Osteoblast (primary cell): ENCODE measurements at regions not wholly inside any gene's neighbourhood (a gene's known extent, or its start where the extent isn't known, plus 50 kb on each side); places are given as distances from the start of the nearest gene placed in this dataset.

Experiments
- DNase-seq: peaks from one replicate; pipeline ENCODE4 v3.0.0; 2011; ENCODE audit warnings: low spot score, mixed read lengths; ENCODE audit not compliant: insufficient read length; ENCODE audit errors: missing footprints
- H2AFZ ChIP-seq: 2 replicates; pipeline ENCODE4 v1.6.0; 2011; ENCODE audit warnings: mild to moderate bottlenecking, low read length
- H3K27ac ChIP-seq: 2 replicates; pipeline ENCODE4 v1.5.1; 2011; ENCODE audit warnings: mild to moderate bottlenecking, low read depth, low read length, moderate library complexity
- H3K27me3 ChIP-seq: 2 replicates; pipeline ENCODE4 v1.6.0; 2012; ENCODE audit warnings: mild to moderate bottlenecking, control low read depth, inconsistent platforms, low read length, moderate library complexity; ENCODE audit not compliant: insufficient read depth
- H3K36me3 ChIP-seq: 2 replicates; pipeline ENCODE4 v1.5.1; 2011; ENCODE audit warnings: mild to moderate bottlenecking, low read length, control low read depth, moderate library complexity; ENCODE audit not compliant: insufficient read depth
- H3K4me1 ChIP-seq: 2 replicates; pipeline ENCODE4 v1.5.1; 2011; ENCODE audit warnings: mild to moderate bottlenecking, low read length, control low read depth, moderate library complexity; ENCODE audit not compliant: insufficient read depth
- H3K4me2 ChIP-seq: 2 replicates; pipeline ENCODE4 v1.6.0; 2011; ENCODE audit warnings: mild to moderate bottlenecking, low read length; ENCODE audit not compliant: insufficient read depth
- H3K4me3 ChIP-seq: fragments of 200-600 bp; sonication (generic); 3 replicates; pipeline ENCODE4 v1.5.1; 2012; ENCODE audit warnings: mild to moderate bottlenecking, low read length, inconsistent platforms; ENCODE audit not compliant: insufficient read depth
- H3K79me2 ChIP-seq: 2 replicates; pipeline ENCODE4 v1.6.0; 2012; ENCODE audit warnings: mild to moderate bottlenecking, low read length, control low read depth, inconsistent platforms; ENCODE audit not compliant: insufficient read depth
- H3K9me3 ChIP-seq: 2 replicates; pipeline ENCODE4 v1.5.1; 2011; ENCODE audit warnings: low read depth, low read length, control low read depth
- H4K20me1 ChIP-seq: 2 replicates; pipeline ENCODE4 v1.6.0; 2012; ENCODE audit warnings: mild to moderate bottlenecking, low read length, control low read depth; ENCODE audit not compliant: insufficient read depth
- TF ChIP-seq, protein P1 (sequence below): IDR thresholded peaks from 2 replicates; pipeline ENCODE4 v1.5.1; 2011; ENCODE audit warnings: mild to moderate bottlenecking, low read depth, low read length, moderate library complexity; ENCODE audit errors: extremely low read depth

DNA sequence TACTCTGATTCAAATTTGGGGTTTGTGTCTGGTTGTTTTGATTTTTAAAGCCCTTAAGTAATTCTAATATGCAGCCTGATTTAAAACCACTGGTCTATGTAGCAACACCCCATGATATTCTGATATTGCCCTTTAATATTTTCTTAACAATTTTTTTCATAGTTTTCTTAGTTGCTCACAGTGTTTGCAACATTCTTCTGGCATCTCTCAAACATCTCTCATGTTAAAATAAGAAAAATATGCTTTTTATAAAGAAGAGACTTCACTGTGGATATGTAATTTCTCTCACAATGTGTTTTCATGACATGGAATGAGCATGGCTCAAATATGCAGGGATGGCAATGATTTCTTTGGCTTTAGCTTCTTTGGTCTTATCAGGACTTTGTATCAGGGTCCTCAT is 183.7 kb downstream of the TAF11L14 start:
- TF ChIP-seq, protein P1, sequence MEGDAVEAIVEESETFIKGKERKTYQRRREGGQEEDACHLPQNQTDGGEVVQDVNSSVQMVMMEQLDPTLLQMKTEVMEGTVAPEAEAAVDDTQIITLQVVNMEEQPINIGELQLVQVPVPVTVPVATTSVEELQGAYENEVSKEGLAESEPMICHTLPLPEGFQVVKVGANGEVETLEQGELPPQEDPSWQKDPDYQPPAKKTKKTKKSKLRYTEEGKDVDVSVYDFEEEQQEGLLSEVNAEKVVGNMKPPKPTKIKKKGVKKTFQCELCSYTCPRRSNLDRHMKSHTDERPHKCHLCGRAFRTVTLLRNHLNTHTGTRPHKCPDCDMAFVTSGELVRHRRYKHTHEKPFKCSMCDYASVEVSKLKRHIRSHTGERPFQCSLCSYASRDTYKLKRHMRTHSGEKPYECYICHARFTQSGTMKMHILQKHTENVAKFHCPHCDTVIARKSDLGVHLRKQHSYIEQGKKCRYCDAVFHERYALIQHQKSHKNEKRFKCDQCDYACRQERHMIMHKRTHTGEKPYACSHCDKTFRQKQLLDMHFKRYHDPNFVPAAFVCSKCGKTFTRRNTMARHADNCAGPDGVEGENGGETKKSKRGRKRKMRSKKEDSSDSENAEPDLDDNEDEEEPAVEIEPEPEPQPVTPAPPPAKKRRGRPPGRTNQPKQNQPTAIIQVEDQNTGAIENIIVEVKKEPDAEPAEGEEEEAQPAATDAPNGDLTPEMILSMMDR, result no peak
- H3K27me3 ChIP-seq, result no peaks in the 10 kb centered on the region
- peak overlapping the region; percentile 56 for H3K27ac ChIP-seq
- H3K79me2 ChIP-seq, result no peaks in the 10 kb centered on the region
- H2AFZ ChIP-seq, result no peak overlapping the region
- H3K36me3 ChIP-seq, result no peaks in the 10 kb centered on the region
- DNase-seq, result no peak
- H3K4me2 ChIP-seq, result no peak overlapping the region
- H3K4me3 ChIP-seq, result no peak overlapping the region
- no peaks in the 10 kb centered on the region for H4K20me1 ChIP-seq
- no peaks in the 10 kb centered on the region for H3K4me1 ChIP-seq
- no peaks in the 10 kb centered on the region for H3K9me3 ChIP-seq

- no peaks in the 10 kb centered on the region for H3K27me3 ChIP-seq
- no peaks in the 10 kb centered on the region for H3K79me2 ChIP-seq
- TF ChIP-seq, protein P1, result no peak
- no peaks in the 10 kb centered on the region for H3K4me1 ChIP-seq
- DNase-seq, result no peak
- H3K27ac ChIP-seq, result peak overlapping the region; percentile 37
- H3K4me3 ChIP-seq, result no peak overlapping the region
- H4K20me1 ChIP-seq, result no peaks in the 10 kb centered on the region
- no peak overlapping the region for H3K4me2 ChIP-seq
- H3K9me3 ChIP-seq, result no peaks in the 10 kb centered on the region
- no peaks in the 10 kb centered on the region for H3K36me3 ChIP-seq
- H2AFZ ChIP-seq, result no peak overlapping the region
These were observed 185.5 kb downstream of the TAF11L14 start for GRCh38 chr5:17819783-17820182.

- H3K4me1 ChIP-seq, result no peaks in the 10 kb centered on the region
- no peak overlapping the region for H3K27ac ChIP-seq
- no peak overlapping the region for H2AFZ ChIP-seq
- H3K36me3 ChIP-seq, result no peaks in the 10 kb centered on the region
- no peak overlapping the region for H3K4me3 ChIP-seq
- DNase-seq, result no peak
- TF ChIP-seq, protein P1, result no peak
- no peak overlapping the region for H3K4me2 ChIP-seq
- no peaks in the 10 kb centered on the region for H3K27me3 ChIP-seq
- no peaks in the 10 kb centered on the region for H4K20me1 ChIP-seq
- no peaks in the 10 kb centered on the region for H3K79me2 ChIP-seq
- H3K9me3 ChIP-seq, result no peaks in the 10 kb centered on the region
These were observed 194.4 kb downstream of the TAF11L14 start for GRCh38 chr5:17828681-17829080.

- H3K4me2 ChIP-seq, result no peak overlapping the region
- H4K20me1 ChIP-seq, result no peaks in the 10 kb centered on the region
- DNase-seq, result no peak
These were observed 195.2 kb downstream of the TAF11L14 start for GRCh38 chr5:17829456-17829855.

More at GRCh38 chr5:17829456-17829855, 195.2 kb downstream of the TAF11L14 start:
- TF ChIP-seq, protein P1, result no peak
- Histone ChIP-seq H3K79me2 (no peaks in the 10 kb centered on the region), H3K4me1 (no peaks in the 10 kb centered on the region), H3K4me3 (no peak overlapping the region), H3K36me3 (no peaks in the 10 kb centered on the region), H3K9me3 (no peaks in the 10 kb centered on the region), H3K27me3 (no peaks in the 10 kb centered on the region), H3K27ac (no peak overlapping the region), H2AFZ (no peak overlapping the region)
